Keratinocyte (primary cell): ENCODE measurements at regions not wholly inside any gene's neighbourhood (a gene's known extent, or its start where the extent isn't known, plus 50 kb on each side); places are given as distances from the start of the nearest gene placed in this dataset.

Source experiments
- DNase-seq: peaks from one replicate; pipeline ENCODE4 v3.0.0-alpha.2; 2011; ENCODE audit warnings: low read depth, missing footprints, low spot score
- FAIRE-seq: peaks from 2 replicates; lab custom pipeline; 2011; peaks lifted over from hg19 to GRCh38; lab: Jason Lieb, UNC
- H2AFZ ChIP-seq: 2 replicates; pipeline ENCODE4 v1.6.0; 2012; ENCODE audit warnings: low read length, control low read depth, inconsistent platforms; ENCODE audit not compliant: control insufficient read depth
- H3K27ac ChIP-seq: 2 replicates; pipeline ENCODE4 v1.5.1; 2011; ENCODE audit warnings: low read length; ENCODE audit not compliant: control insufficient read depth, insufficient read depth
- H3K27me3 ChIP-seq: 3 replicates; pipeline ENCODE4 v1.6.0; 2011; ENCODE audit warnings: low read length; ENCODE audit not compliant: control insufficient read depth, insufficient read depth; ENCODE audit errors: extremely low read depth
- H3K36me3 ChIP-seq, 2 experiments: 2 replicates in 1 of 2; 3 replicates in 1 of 2; pipeline ENCODE4 v1.5.1; 2011; ENCODE audit warnings: low read length in 2 of 2, mild to moderate bottlenecking in 1 of 2; ENCODE audit not compliant: control insufficient read depth in 2 of 2, insufficient read depth in 2 of 2; ENCODE audit errors: extremely low read depth in 1 of 2
- H3K4me1 ChIP-seq: 3 replicates; pipeline ENCODE4 v1.5.1; 2011; ENCODE audit warnings: low read length; ENCODE audit not compliant: control insufficient read depth, insufficient read depth; ENCODE audit errors: extremely low read depth
- H3K4me2 ChIP-seq: 3 replicates; pipeline ENCODE4 v1.6.0; 2011; ENCODE audit warnings: low read depth, low read length; ENCODE audit not compliant: control insufficient read depth, insufficient read depth; ENCODE audit errors: extremely low read depth
- H3K4me3 ChIP-seq, 3 experiments: fragments of 200-600 bp in 1 of 3; sonication (generic) in 1 of 3; 2 replicates in 2 of 3; 3 replicates in 1 of 3; pipeline ENCODE4 v1.5.1; 2011 to 2016; ENCODE audit warnings: low read length in 3 of 3, mild to moderate bottlenecking in 3 of 3, control low read depth in 2 of 3, inconsistent platforms in 1 of 3, low read depth in 1 of 3, mixed read lengths in 1 of 3, mixed run types in 1 of 3, moderate library complexity in 1 of 3; ENCODE audit not compliant: control insufficient read depth in 2 of 3, insufficient read depth in 2 of 3; ENCODE audit errors: extremely low read depth in 1 of 3
- H3K79me2 ChIP-seq: 2 replicates; pipeline ENCODE4 v1.6.0; 2012; ENCODE audit warnings: low read length; ENCODE audit not compliant: control insufficient read depth, insufficient read depth
- H3K9ac ChIP-seq: 3 replicates; pipeline ENCODE4 v1.6.0; 2011; ENCODE audit warnings: low read length; ENCODE audit not compliant: control insufficient read depth, insufficient read depth; ENCODE audit errors: extremely low read depth
- H3K9me1 ChIP-seq: 3 replicates; pipeline ENCODE4 v1.6.0; 2011; ENCODE audit warnings: low read length; ENCODE audit not compliant: control insufficient read depth, insufficient read depth; ENCODE audit errors: extremely low read depth
- H3K9me3 ChIP-seq: 2 replicates; pipeline ENCODE4 v1.5.1; 2012; ENCODE audit warnings: low read depth, low read length; ENCODE audit not compliant: control insufficient read depth
- H4K20me1 ChIP-seq: 3 replicates; pipeline ENCODE4 v1.6.0; 2011; ENCODE audit warnings: low read length; ENCODE audit not compliant: control insufficient read depth, insufficient read depth; ENCODE audit errors: extremely low read depth
- EZH2 ChIP-seq: IDR thresholded peaks from one replicate; pipeline ENCODE4 v1.6.1; 2012; ENCODE audit warnings: inconsistent platforms, mild to moderate bottlenecking, low read length, moderate library complexity
- dilution Hi-C: fragments of 300-500 bp; cut with MboI; formaldehyde crosslinking; loops from one replicate; pipeline ENCODE4 v1.7.0; 2020; ENCODE audit warnings: low sequenced_read_pairs; ENCODE audit not compliant: extremely low pct_ligation_motif_present
- TF ChIP-seq, protein P1 (sequence below), 3 experiments: IDR thresholded peaks in 1 of 3; conservative IDR thresholded peaks in 1 of 3; optimal IDR thresholded peaks in 1 of 3; 2 replicates in 2 of 3; 3 replicates in 1 of 3; pipeline versions ENCODE3 to v1.5.1; 2011; ENCODE audit warnings: low read length in 3 of 3, mild to moderate bottlenecking in 3 of 3, moderate library complexity in 2 of 3, control low read depth in 1 of 3, inconsistent platforms in 1 of 3; ENCODE audit not compliant: insufficient read depth in 2 of 3; ENCODE audit errors: extremely low read depth in 1 of 3

DNA sequence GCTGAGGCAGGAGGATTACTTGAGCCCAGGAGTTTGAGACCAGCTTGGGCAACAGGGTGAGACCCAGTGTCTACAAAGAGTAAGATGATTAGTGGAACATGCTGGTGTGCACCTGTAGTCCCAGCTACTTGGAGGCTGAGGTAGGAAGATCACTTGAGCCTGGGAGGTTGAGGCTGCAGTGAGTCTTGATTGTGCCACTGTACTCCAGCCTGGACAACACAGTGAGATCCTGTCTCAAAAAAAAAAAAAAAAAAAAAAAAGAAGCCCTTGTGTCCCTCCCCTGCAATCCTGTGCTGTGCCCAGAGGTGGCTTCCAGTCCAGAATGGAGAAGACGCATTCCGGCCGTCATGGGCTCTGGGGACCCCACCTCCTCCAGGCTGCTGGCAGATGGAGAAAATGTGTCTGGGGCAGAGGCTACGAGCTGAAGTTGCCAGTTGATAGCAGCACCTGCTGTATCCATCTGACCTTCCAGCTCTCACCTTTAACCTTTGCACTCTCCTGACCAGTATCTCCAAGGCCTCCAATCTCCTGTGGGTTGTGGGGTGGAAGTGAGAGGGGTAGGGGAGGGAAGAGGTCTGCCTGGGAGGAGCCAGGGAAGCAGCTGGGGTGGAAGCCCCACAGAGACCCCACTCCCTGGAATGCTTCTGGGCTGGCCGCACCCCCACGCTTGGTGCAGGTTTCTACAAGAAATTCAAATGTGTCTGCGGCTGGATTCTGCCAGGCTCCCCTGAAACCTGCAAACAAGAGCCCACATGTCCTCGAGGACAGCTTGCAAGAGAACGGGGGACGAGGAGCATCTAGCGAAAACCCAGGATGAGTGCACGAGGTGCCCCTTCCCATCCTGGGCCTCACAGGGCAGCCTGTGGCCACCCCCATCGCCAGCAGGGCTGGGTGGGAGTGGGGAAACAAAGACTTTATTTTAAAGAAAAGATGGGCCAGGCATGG is 148.3 kb upstream of the IER5L start:
- no peak overlapping the region for H3K27ac ChIP-seq
- no peaks in the 10 kb centered on the region for H3K9me1 ChIP-seq
- H3K4me1 ChIP-seq = peaks cover 13% of the 10 kb centered on the region
- H3K79me2 ChIP-seq = no peaks in the 10 kb centered on the region
- FAIRE-seq = no peak
- H4K20me1 ChIP-seq = no peaks in the 10 kb centered on the region
- TF ChIP-seq, protein P1, sequence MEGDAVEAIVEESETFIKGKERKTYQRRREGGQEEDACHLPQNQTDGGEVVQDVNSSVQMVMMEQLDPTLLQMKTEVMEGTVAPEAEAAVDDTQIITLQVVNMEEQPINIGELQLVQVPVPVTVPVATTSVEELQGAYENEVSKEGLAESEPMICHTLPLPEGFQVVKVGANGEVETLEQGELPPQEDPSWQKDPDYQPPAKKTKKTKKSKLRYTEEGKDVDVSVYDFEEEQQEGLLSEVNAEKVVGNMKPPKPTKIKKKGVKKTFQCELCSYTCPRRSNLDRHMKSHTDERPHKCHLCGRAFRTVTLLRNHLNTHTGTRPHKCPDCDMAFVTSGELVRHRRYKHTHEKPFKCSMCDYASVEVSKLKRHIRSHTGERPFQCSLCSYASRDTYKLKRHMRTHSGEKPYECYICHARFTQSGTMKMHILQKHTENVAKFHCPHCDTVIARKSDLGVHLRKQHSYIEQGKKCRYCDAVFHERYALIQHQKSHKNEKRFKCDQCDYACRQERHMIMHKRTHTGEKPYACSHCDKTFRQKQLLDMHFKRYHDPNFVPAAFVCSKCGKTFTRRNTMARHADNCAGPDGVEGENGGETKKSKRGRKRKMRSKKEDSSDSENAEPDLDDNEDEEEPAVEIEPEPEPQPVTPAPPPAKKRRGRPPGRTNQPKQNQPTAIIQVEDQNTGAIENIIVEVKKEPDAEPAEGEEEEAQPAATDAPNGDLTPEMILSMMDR (optimal IDR thresholded peaks at IDR 0.05 in 1 of 3, IDR thresholded peaks at IDR 0.05 in 1 of 3, conservative IDR thresholded peaks at IDR 0.05 in 1 of 3; ENCODE audit: extremely low read depth in 1 of 3, insufficient read depth in 2 of 3, low read length in 3 of 3) = no peak
- no peak for TF ChIP-seq EZH2
- H3K4me2 ChIP-seq = no peak overlapping the region
- no peaks in the 10 kb centered on the region for H3K27me3 ChIP-seq
- dilution Hi-C loops = no loop called here
- H3K4me3 ChIP-seq = no peak overlapping the region
- DNase-seq = no peak
- no peak overlapping the region for H3K9ac ChIP-seq
- H3K9me3 ChIP-seq = no peaks in the 10 kb centered on the region
- H2AFZ ChIP-seq = no peak overlapping the region
- no peaks in the 10 kb centered on the region for H3K36me3 ChIP-seq

GRCh38 chr9:129324808-129325502 is 146.9 kb upstream of the IER5L start:
- Histone ChIP-seq H3K9me3 (no peaks in the 10 kb centered on the region), H3K4me3 (no peak overlapping the region), H4K20me1 (no peaks in the 10 kb centered on the region), H3K4me2 (no peak overlapping the region), H3K27me3 (no peaks in the 10 kb centered on the region), H3K36me3 (no peaks in the 10 kb centered on the region), H3K9ac (no peak overlapping the region), H3K9me1 (no peaks in the 10 kb centered on the region), H3K79me2 (no peaks in the 10 kb centered on the region), H2AFZ (no peak overlapping the region), H3K4me1 (peaks cover 24% of the 10 kb centered on the region), H3K27ac (no peak overlapping the region)
- FAIRE-seq (no peak), DNase-seq (no peak)
- TF ChIP-seq, protein P1 (optimal IDR thresholded peaks at IDR 0.05 in 1 of 3, IDR thresholded peaks at IDR 0.05 in 1 of 3, conservative IDR thresholded peaks at IDR 0.05 in 1 of 3; ENCODE audit: extremely low read depth in 1 of 3, insufficient read depth in 2 of 3, low read length in 3 of 3) = no peak
- TF ChIP-seq EZH2 = no peak
- dilution Hi-C loops = no loop called here
